Uterus (tissue), 3 donors: ENCODE measurements at regions not wholly inside any gene's neighbourhood (a gene's known extent, or its start where the extent isn't known, plus 50 kb on each side); places are given as distances from the start of the nearest gene placed in this dataset.

Source experiments
- DNase-seq, 2 donors: peaks; one replicate each; pipeline ENCODE4 v3.0.0-alpha.2; 2019 to 2020
- H3K27ac ChIP-seq, 2 donors: fragments of 200-600 bp; sonication (generic); 1 replicate in 1 of 2; 2 replicates in 1 of 2; pipeline ENCODE4 v1.5.1; 2016 to 2018
- H3K27me3 ChIP-seq, 2 donors: fragments of 200-600 bp; sonication (generic); one replicate each; pipeline ENCODE4 v1.5.1; 2018 to 2019; ENCODE audit warnings: control low read depth in 1 of 2
- H3K36me3 ChIP-seq, 2 donors: fragments of 200-600 bp; sonication (generic); one replicate each; pipeline ENCODE4 v1.5.1; 2019; ENCODE audit warnings: control low read depth in 1 of 2
- H3K4me1 ChIP-seq, 2 donors: fragments of 200-600 bp; sonication (generic); one replicate each; pipeline ENCODE4 v1.5.1; 2018 to 2019; ENCODE audit warnings: control low read depth in 1 of 2
- H3K4me3 ChIP-seq, 2 donors: fragments of 200-600 bp; sonication (generic); 1 replicate in 1 of 2; 2 replicates in 1 of 2; pipeline ENCODE4 v1.5.1; 2018 to 2019; ENCODE audit warnings: mild to moderate bottlenecking in 1 of 2
- H3K9me3 ChIP-seq, 2 donors: fragments of 200-600 bp; sonication (generic); one replicate each; pipeline ENCODE4 v1.5.1; 2019; ENCODE audit warnings: control low read depth in 1 of 2
- POLR2A ChIP-seq, 2 donors: fragments of 450-650 bp; IDR thresholded peaks; one replicate each; pipeline ENCODE4 v1.6.1; 2016; ENCODE audit warnings: antibody characterized with exemption in 2 of 2, mild to moderate bottlenecking in 1 of 2, moderate library complexity in 1 of 2
- intact Hi-C: fragments of 100-400 bp; cut with DNase I; formaldehyde crosslinking; loops from one replicate; pipeline ENCODE4 v1.15.1; 2023; ENCODE audit warnings: low total_unique reads
- TF ChIP-seq, protein P1 (sequence below), 4 experiments: fragments of 200-600 bp in 2 of 4; fragments of 450-650 bp in 2 of 4; sonication (generic) in 2 of 4; IDR thresholded peaks; one replicate each; pipeline ENCODE4 v1.5.1; 2016 to 2019; ENCODE audit warnings: antibody characterized with exemption in 4 of 4, mild to moderate bottlenecking in 2 of 4, moderate library complexity in 1 of 4
- donor health status: DM: yes; HTN: yes; CAD: no.

DNA sequence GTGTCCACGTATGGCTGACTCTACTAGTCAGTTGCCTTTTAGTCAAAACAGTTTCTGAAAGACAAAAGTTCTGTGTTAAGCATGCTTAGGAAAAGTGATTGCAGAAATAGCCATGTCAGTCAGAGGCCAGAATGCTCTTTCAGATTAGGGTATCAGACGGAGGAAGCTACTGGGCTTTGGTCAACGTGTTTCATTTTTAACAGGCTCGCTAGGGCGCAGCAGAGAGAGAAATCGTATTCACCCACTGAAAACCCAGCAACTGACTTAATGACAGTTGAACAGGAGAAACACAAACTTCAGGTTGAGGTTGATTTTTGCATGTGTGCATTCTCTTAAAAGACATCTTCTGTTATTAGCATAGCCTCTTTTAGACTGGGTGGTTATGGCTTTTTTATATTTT, 322.6 kb upstream of the KIAA1217 start:
- H3K36me3 ChIP-seq, result no peaks in the 10 kb centered on the region
- TF ChIP-seq, protein P1, sequence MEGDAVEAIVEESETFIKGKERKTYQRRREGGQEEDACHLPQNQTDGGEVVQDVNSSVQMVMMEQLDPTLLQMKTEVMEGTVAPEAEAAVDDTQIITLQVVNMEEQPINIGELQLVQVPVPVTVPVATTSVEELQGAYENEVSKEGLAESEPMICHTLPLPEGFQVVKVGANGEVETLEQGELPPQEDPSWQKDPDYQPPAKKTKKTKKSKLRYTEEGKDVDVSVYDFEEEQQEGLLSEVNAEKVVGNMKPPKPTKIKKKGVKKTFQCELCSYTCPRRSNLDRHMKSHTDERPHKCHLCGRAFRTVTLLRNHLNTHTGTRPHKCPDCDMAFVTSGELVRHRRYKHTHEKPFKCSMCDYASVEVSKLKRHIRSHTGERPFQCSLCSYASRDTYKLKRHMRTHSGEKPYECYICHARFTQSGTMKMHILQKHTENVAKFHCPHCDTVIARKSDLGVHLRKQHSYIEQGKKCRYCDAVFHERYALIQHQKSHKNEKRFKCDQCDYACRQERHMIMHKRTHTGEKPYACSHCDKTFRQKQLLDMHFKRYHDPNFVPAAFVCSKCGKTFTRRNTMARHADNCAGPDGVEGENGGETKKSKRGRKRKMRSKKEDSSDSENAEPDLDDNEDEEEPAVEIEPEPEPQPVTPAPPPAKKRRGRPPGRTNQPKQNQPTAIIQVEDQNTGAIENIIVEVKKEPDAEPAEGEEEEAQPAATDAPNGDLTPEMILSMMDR (IDR thresholded peaks at IDR 0.05), result no peak
- no peak for TF ChIP-seq POLR2A (IDR thresholded peaks at IDR 0.05)
- intact Hi-C loops, result no loop called here
- no peak for DNase-seq
- no peaks in the 10 kb centered on the region for H3K27me3 ChIP-seq
- H3K9me3 ChIP-seq, result no peaks in the 10 kb centered on the region
- H3K4me1 ChIP-seq, result no peaks in the 10 kb centered on the region
- H3K27ac ChIP-seq, result no peak overlapping the region
- no peak overlapping the region for H3K4me3 ChIP-seq

GRCh38 chr10:23891301-23891700, 317.6 kb upstream of the KIAA1217 start:
- Histone ChIP-seq H3K36me3 (no peaks in the 10 kb centered on the region), H3K27ac (no peak overlapping the region), H3K9me3 (no peaks in the 10 kb centered on the region), H3K27me3 (no peaks in the 10 kb centered on the region), H3K4me3 (no peak overlapping the region), H3K4me1 (no peaks in the 10 kb centered on the region)
- TF ChIP-seq, protein P1 (IDR thresholded peaks at IDR 0.05), result no peak
- TF ChIP-seq POLR2A (IDR thresholded peaks at IDR 0.05), result no peak
- intact Hi-C loops, result no loop called here
- no peak for DNase-seq

- no peak for DNase-seq
- H3K36me3 ChIP-seq, result no peaks in the 10 kb centered on the region
- H3K27ac ChIP-seq, result no peak overlapping the region
- no peaks in the 10 kb centered on the region for H3K27me3 ChIP-seq
- no peak overlapping the region for H3K4me3 ChIP-seq
- no peak for TF ChIP-seq POLR2A (IDR thresholded peaks at IDR 0.05)
- TF ChIP-seq, protein P1 (IDR thresholded peaks at IDR 0.05), result no peak
- H3K9me3 ChIP-seq, result no peaks in the 10 kb centered on the region
- no peaks in the 10 kb centered on the region for H3K4me1 ChIP-seq
- intact Hi-C loops, result no loop called here
Measured at GRCh38 chr10:23892296-23892695, 316.6 kb upstream of the KIAA1217 start.

GRCh38 chr10:23897267-23897666, 311.7 kb upstream of the KIAA1217 start:
- H3K27me3 ChIP-seq, result no peaks in the 10 kb centered on the region
- H3K4me1 ChIP-seq, result no peaks in the 10 kb centered on the region
- no peak for TF ChIP-seq POLR2A (IDR thresholded peaks at IDR 0.05)
- no peaks in the 10 kb centered on the region for H3K9me3 ChIP-seq
- no peak overlapping the region for H3K4me3 ChIP-seq
- DNase-seq, result no peak
- no peaks in the 10 kb centered on the region for H3K36me3 ChIP-seq
- intact Hi-C loops, result no loop called here
- H3K27ac ChIP-seq, result no peak overlapping the region

DNA sequence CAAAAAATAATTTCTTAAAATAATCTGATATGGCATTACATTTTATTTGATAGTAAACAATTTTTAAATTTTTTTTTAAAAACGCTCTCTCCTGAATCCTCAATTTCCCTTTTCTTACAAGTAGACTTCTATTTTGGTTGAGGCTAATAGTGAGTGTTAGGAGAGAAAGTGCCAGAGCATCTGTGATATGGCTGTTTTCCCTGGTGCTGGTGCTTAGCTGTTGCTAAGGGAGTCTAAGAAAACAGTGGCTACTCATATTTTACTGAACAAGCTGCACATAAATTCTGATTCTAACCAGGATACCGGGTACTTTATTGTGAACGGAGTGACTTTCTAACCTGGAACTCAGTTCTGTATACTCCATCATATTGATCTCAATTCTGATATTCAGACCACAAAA, 311.1 kb upstream of the KIAA1217 start:
- no peaks in the 10 kb centered on the region for H3K27me3 ChIP-seq

More for the DNA sequence above, 311.1 kb upstream of the KIAA1217 start:
- Histone ChIP-seq H3K36me3 (no peaks in the 10 kb centered on the region), H3K4me1 (no peaks in the 10 kb centered on the region), H3K9me3 (no peaks in the 10 kb centered on the region), H3K27ac (no peak overlapping the region), H3K4me3 (no peak overlapping the region)
- TF ChIP-seq POLR2A (IDR thresholded peaks at IDR 0.05), result no peak
- TF ChIP-seq, protein P1 (IDR thresholded peaks at IDR 0.05), result no peak
- no peak for DNase-seq
- intact Hi-C loops, result no loop called here
